OCI-LY3 (cell line): ENCODE measurements at regions not wholly inside any gene's neighbourhood (a gene's known extent, or its start where the extent isn't known, plus 50 kb on each side); places are given as distances from the start of the nearest gene placed in this dataset.

Experiments used
- CTCF ChIP-seq: fragments of 200-600, 300-600 bp; sonication (generic); IDR thresholded peaks from 2 replicates; pipeline ENCODE4 v1.5.1; 2014; ENCODE audit warnings: antibody characterized with exemption, low read length, low read depth
- EZH2phosphoT487 ChIP-seq: fragments of 200-600 bp; shearing (Covaris generic); IDR thresholded peaks from 2 replicates; pipeline ENCODE4 v1.6.1; 2018; ENCODE audit warnings: antibody characterized with exemption, mixed run types, low read depth

DNA sequence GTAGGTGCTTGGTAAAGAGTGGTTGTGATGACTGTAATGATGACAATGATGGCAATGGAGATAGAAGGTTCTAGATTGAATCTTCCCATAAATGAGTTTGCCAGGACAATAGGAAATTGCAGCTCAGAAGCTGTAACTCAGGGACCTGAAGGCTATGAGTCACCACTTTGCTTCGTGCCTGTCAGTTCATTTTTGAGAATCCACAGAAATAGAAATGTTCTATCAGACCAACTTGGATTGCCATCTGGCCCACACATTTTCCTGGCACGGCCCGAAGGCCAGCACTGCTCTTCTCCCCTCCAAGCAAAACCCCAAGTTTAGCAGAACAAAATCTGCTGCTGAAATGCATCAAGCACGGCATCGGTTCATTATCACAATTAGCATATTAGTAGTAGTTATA is 1127.0 kb downstream of the BCL11B start:
- TF ChIP-seq CTCF = no peak
- no peak for TF ChIP-seq EZH2phosphoT487
